Keratinocyte (primary cell): ENCODE measurements at regions not wholly inside any gene's neighbourhood (a gene's known extent, or its start where the extent isn't known, plus 50 kb on each side); places are given as distances from the start of the nearest gene placed in this dataset.

ENCODE experiments used
- DNase-seq: peaks from one replicate; pipeline ENCODE4 v3.0.0-alpha.2; 2011; ENCODE audit warnings: low read depth, missing footprints, low spot score
- FAIRE-seq: peaks from 2 replicates; lab custom pipeline; 2011; peaks lifted over from hg19 to GRCh38; lab: Jason Lieb, UNC
- H2AFZ ChIP-seq: 2 replicates; pipeline ENCODE4 v1.6.0; 2012; ENCODE audit warnings: low read length, control low read depth, inconsistent platforms; ENCODE audit not compliant: control insufficient read depth
- H3K27ac ChIP-seq: 2 replicates; pipeline ENCODE4 v1.5.1; 2011; ENCODE audit warnings: low read length; ENCODE audit not compliant: control insufficient read depth, insufficient read depth
- H3K27me3 ChIP-seq: 3 replicates; pipeline ENCODE4 v1.6.0; 2011; ENCODE audit warnings: low read length; ENCODE audit not compliant: control insufficient read depth, insufficient read depth; ENCODE audit errors: extremely low read depth
- H3K36me3 ChIP-seq, 2 experiments: 2 replicates in 1 of 2; 3 replicates in 1 of 2; pipeline ENCODE4 v1.5.1; 2011; ENCODE audit warnings: low read length in 2 of 2, mild to moderate bottlenecking in 1 of 2; ENCODE audit not compliant: control insufficient read depth in 2 of 2, insufficient read depth in 2 of 2; ENCODE audit errors: extremely low read depth in 1 of 2
- H3K4me1 ChIP-seq: 3 replicates; pipeline ENCODE4 v1.5.1; 2011; ENCODE audit warnings: low read length; ENCODE audit not compliant: control insufficient read depth, insufficient read depth; ENCODE audit errors: extremely low read depth
- H3K4me2 ChIP-seq: 3 replicates; pipeline ENCODE4 v1.6.0; 2011; ENCODE audit warnings: low read depth, low read length; ENCODE audit not compliant: control insufficient read depth, insufficient read depth; ENCODE audit errors: extremely low read depth
- H3K4me3 ChIP-seq, 3 experiments: fragments of 200-600 bp in 1 of 3; sonication (generic) in 1 of 3; 2 replicates in 2 of 3; 3 replicates in 1 of 3; pipeline ENCODE4 v1.5.1; 2011 to 2016; ENCODE audit warnings: low read length in 3 of 3, mild to moderate bottlenecking in 3 of 3, control low read depth in 2 of 3, inconsistent platforms in 1 of 3, low read depth in 1 of 3, mixed read lengths in 1 of 3, mixed run types in 1 of 3, moderate library complexity in 1 of 3; ENCODE audit not compliant: control insufficient read depth in 2 of 3, insufficient read depth in 2 of 3; ENCODE audit errors: extremely low read depth in 1 of 3
- H3K79me2 ChIP-seq: 2 replicates; pipeline ENCODE4 v1.6.0; 2012; ENCODE audit warnings: low read length; ENCODE audit not compliant: control insufficient read depth, insufficient read depth
- H3K9ac ChIP-seq: 3 replicates; pipeline ENCODE4 v1.6.0; 2011; ENCODE audit warnings: low read length; ENCODE audit not compliant: control insufficient read depth, insufficient read depth; ENCODE audit errors: extremely low read depth
- H3K9me1 ChIP-seq: 3 replicates; pipeline ENCODE4 v1.6.0; 2011; ENCODE audit warnings: low read length; ENCODE audit not compliant: control insufficient read depth, insufficient read depth; ENCODE audit errors: extremely low read depth
- H3K9me3 ChIP-seq: 2 replicates; pipeline ENCODE4 v1.5.1; 2012; ENCODE audit warnings: low read depth, low read length; ENCODE audit not compliant: control insufficient read depth
- H4K20me1 ChIP-seq: 3 replicates; pipeline ENCODE4 v1.6.0; 2011; ENCODE audit warnings: low read length; ENCODE audit not compliant: control insufficient read depth, insufficient read depth; ENCODE audit errors: extremely low read depth
- CTCF ChIP-seq, 3 experiments: IDR thresholded peaks in 1 of 3; conservative IDR thresholded peaks in 1 of 3; optimal IDR thresholded peaks in 1 of 3; 2 replicates in 2 of 3; 3 replicates in 1 of 3; pipeline versions ENCODE3 to v1.5.1; 2011; ENCODE audit warnings: low read length in 3 of 3, mild to moderate bottlenecking in 3 of 3, moderate library complexity in 2 of 3, control low read depth in 1 of 3, inconsistent platforms in 1 of 3; ENCODE audit not compliant: insufficient read depth in 2 of 3; ENCODE audit errors: extremely low read depth in 1 of 3
- EZH2 ChIP-seq: IDR thresholded peaks from one replicate; pipeline ENCODE4 v1.6.1; 2012; ENCODE audit warnings: inconsistent platforms, mild to moderate bottlenecking, low read length, moderate library complexity
- dilution Hi-C: fragments of 300-500 bp; cut with MboI; formaldehyde crosslinking; loops from one replicate; pipeline ENCODE4 v1.7.0; 2020; ENCODE audit warnings: low sequenced_read_pairs; ENCODE audit not compliant: extremely low pct_ligation_motif_present

- no peak overlapping the region for H3K4me2 ChIP-seq
- FAIRE-seq: no peak
- no peak overlapping the region for H3K27ac ChIP-seq
- no peak overlapping the region for H3K4me3 ChIP-seq
- DNase-seq: no peak
- no peak for TF ChIP-seq CTCF (optimal IDR thresholded peaks at IDR 0.05 in 1 of 3, IDR thresholded peaks at IDR 0.05 in 1 of 3, conservative IDR thresholded peaks at IDR 0.05 in 1 of 3; ENCODE audit: extremely low read depth in 1 of 3, insufficient read depth in 2 of 3, low read length in 3 of 3)
- no peak for TF ChIP-seq EZH2
- H4K20me1 ChIP-seq: no peaks in the 10 kb centered on the region
- dilution Hi-C loops: no loop called here
- H3K9ac ChIP-seq: no peak overlapping the region
- H3K9me3 ChIP-seq: no peaks in the 10 kb centered on the region
- no peaks in the 10 kb centered on the region for H3K4me1 ChIP-seq
- no peaks in the 10 kb centered on the region for H3K9me1 ChIP-seq
- no peaks in the 10 kb centered on the region for H3K79me2 ChIP-seq
- H3K27me3 ChIP-seq: no peaks in the 10 kb centered on the region
- H2AFZ ChIP-seq: no peak overlapping the region
- no peaks in the 10 kb centered on the region for H3K36me3 ChIP-seq
Observed at GRCh38 chr4:58081356-58081755, 971.2 kb upstream of the IGFBP7 start.

GRCh38 chr4:58075724-58076123 is 965.5 kb upstream of the IGFBP7 start:
- no peaks in the 10 kb centered on the region for H3K9me1 ChIP-seq
- H2AFZ ChIP-seq: no peak overlapping the region
- dilution Hi-C loops: no loop called here
- FAIRE-seq (no peak), DNase-seq (no peak)
- H3K27me3 ChIP-seq: no peaks in the 10 kb centered on the region
- H3K9me3 ChIP-seq: peaks cover 1% of the 10 kb centered on the region
- TF ChIP-seq EZH2 (no peak), CTCF (optimal IDR thresholded peaks at IDR 0.05 in 1 of 3, IDR thresholded peaks at IDR 0.05 in 1 of 3, conservative IDR thresholded peaks at IDR 0.05 in 1 of 3; ENCODE audit: extremely low read depth in 1 of 3, insufficient read depth in 2 of 3, low read length in 3 of 3) (no peak)
- no peak overlapping the region for H3K4me3 ChIP-seq
- no peaks in the 10 kb centered on the region for H4K20me1 ChIP-seq
- no peaks in the 10 kb centered on the region for H3K4me1 ChIP-seq
- H3K79me2 ChIP-seq: no peaks in the 10 kb centered on the region
- H3K9ac ChIP-seq: no peak overlapping the region
- no peaks in the 10 kb centered on the region for H3K36me3 ChIP-seq
- no peak overlapping the region for H3K27ac ChIP-seq
- H3K4me2 ChIP-seq: no peak overlapping the region
